NCI-H1092 (cell line): ENCODE measurements at regions not wholly inside any gene's neighbourhood (a gene's known extent, or its start where the extent isn't known, plus 50 kb on each side); places are given as distances from the start of the nearest gene placed in this dataset.

Experiments
- DNase-seq: peaks from one replicate; lab custom pipeline; 2025; lab: John Stamatoyannopoulos, UW

- DNase-seq: no peak
These were observed 217.4 kb upstream of the ATP11B start for GRCh38 chr3:182575941-182576340.

GRCh38 chr3:182583545-182583944 lies 209.8 kb upstream of the ATP11B start:
- no peak for DNase-seq

- DNase-seq: no peak
These were observed 207.7 kb upstream of the ATP11B start for GRCh38 chr3:182585532-182586150.

- DNase-seq: no peak
These were observed 200.6 kb upstream of the ATP11B start for GRCh38 chr3:182592747-182593146.

DNA sequence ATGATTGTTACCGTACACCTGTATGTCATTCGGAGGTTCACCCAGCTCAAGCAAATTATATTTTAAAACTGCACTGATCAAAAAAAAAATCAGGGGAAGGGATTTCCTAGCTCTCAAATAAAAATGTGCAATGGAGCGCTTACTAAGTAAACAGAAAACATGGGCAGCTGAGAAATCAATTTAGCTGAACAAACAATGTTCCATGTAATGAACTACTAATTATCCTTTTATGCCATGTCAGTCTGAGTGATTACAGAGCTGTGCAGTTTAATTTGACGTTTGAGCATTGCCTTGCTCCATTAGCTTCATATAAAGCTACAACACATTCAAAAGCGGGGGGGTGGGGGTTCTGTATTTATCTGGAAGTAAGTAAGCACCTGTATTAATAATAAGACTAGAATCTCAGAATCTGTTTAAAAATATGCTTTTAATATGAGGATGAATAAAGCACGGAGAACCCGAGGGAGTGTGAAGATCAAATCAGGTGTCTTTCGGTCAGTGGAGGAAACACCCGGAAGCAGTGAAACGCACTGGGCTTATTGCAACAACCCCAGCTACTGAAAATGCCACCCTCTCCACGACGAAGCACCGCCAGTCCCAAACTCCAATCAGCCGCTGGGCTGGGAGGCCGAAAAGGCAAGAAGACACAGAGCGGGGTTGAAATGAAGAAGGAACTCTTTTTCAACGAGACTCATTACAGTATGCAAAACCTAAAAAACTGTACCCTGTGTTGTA lies 196.5 kb upstream of the ATP11B start:
- peak; percentile 58 for DNase-seq

DNA sequence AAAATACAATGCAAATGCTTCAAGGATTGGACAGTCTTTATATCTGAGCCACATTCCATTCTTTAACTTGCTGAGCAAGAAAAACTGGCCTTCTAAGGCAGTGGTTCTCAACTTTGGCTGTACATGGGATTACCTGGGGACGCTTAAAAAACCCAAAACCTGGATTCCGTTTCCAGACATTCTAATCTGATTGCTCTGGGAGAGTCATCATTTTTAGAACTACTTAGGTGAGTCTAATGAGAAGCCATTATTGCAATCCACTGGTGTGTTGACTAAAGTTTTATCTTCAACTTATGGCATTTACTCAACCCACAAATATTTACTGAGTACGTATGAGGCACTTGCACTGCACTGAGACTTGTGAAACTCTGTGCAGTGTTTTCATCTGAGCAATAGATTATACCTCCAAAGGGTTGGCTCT lies 195.7 kb upstream of the ATP11B start:
- no peak for DNase-seq

DNA sequence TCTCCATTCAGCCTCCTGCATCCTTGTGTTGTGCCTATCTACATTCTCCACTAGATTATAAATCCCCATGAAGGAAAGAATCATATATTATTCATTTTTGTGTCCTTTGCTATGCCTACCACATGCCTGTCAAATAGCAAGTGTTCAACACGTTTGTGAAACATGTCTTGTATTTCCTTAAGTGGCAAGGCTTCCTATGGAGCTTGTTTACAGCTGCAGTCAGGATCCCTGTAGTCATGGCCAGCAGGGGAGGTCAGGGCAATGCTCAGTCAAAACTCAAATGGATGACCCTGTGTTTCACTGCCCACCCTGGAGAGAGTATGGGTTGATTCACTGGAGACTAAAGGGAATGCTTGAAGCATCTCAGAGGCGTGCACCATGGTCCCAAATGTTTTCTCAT lies 191.7 kb upstream of the ATP11B start:
- DNase-seq: no peak

- no peak for DNase-seq
These were observed 189.8 kb upstream of the ATP11B start for GRCh38 chr3:182603501-182603900.

GRCh38 chr3:182605882-182606611 lies 187.3 kb upstream of the ATP11B start:
- DNase-seq: no peak

GRCh38 chr3:182606905-182607504 lies 186.3 kb upstream of the ATP11B start:
- no peak for DNase-seq

GRCh38 chr3:182608832-182609231 lies 184.5 kb upstream of the ATP11B start:
- no peak for DNase-seq

- peak; percentile 29 for DNase-seq
These were observed 183.6 kb upstream of the ATP11B start for GRCh38 chr3:182609575-182610156.

- no peak for DNase-seq
These were observed 181.0 kb upstream of the ATP11B start for GRCh38 chr3:182612332-182612731.

DNA sequence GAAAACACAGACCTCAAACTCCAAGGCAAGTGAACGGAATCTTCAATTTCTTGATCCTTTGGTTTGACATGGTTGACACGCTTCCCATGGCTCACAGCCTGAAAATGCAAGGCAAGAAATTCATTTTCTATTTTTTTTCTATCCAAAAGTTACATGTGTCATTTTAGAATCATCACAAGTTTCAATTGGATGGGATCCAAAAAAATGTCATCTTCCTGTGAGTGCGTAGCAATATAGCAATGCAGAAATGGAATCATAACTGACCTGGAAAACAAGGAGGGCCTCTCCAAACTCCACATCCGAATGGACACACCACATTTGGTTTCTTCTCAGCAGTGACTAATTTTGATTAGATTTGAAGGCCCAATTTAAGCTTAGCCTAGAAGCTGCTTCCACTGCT lies 175.8 kb upstream of the ATP11B start:
- no peak for DNase-seq

DNA sequence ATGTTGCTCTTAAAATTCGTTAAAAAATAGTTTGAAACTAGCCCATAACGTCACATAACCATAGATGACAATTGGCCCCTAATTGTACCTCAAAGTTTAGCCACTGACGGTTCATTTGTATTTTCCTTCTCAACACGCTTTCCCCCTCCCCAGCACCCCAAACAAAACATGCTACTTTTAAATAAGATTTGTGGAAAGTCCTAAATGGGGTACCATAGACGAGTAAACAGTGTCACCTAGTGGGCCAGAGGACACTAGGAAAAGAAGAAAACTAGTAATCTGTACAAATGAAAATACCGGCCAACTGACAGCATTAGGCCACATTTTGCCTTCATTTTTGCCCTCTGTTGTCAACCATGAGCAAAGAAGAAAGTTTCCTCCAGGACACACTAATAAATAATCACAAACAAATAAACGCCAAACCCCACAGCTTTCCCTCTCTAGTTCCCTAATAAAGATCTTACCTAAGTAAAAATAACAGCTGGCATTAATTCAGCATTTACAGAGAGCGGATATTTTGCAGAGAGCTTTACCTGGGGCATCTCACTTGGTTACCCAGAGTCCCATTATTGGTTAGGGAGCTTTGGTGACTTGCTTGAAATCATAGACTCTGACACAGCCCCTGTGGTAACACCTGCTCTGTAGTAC lies 175.1 kb upstream of the ATP11B start:
- peak; percentile 41 for DNase-seq

- no peak for DNase-seq
These were observed 174.2 kb upstream of the ATP11B start for GRCh38 chr3:182618981-182619591.

DNA sequence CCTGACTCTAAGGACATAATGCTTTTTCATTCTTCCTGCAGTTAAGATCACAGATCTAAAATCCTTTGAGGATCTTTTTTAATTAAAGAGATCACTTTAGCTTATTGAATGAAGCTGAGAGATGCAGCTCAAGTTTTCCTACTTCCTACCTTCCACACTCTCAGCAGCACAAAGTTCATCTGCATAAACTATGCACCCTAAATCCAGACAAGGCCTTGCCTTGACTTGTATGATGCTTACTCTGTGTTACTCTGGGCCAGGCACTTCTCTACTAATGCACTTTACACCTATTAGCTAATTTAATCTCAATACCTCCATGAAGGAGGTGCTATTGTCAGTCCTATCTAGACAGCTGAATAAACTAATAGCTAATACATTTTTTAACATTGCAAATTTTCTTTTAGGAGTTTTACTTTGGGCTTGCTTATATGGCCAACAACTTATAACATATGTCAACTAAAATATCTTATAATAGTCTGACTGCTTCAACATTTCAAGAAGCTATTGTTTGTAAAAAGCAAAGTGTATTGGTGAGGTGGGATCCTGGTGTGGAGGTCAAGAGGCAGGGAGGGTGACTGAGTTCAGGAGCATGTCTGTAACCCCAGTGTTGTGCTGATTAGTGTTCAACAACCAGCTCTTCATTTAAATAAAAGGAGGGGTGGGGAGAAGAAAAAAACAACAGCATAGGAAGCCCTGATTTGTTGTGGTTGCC lies 172.4 kb upstream of the ATP11B start:
- DNase-seq: no peak

DNA sequence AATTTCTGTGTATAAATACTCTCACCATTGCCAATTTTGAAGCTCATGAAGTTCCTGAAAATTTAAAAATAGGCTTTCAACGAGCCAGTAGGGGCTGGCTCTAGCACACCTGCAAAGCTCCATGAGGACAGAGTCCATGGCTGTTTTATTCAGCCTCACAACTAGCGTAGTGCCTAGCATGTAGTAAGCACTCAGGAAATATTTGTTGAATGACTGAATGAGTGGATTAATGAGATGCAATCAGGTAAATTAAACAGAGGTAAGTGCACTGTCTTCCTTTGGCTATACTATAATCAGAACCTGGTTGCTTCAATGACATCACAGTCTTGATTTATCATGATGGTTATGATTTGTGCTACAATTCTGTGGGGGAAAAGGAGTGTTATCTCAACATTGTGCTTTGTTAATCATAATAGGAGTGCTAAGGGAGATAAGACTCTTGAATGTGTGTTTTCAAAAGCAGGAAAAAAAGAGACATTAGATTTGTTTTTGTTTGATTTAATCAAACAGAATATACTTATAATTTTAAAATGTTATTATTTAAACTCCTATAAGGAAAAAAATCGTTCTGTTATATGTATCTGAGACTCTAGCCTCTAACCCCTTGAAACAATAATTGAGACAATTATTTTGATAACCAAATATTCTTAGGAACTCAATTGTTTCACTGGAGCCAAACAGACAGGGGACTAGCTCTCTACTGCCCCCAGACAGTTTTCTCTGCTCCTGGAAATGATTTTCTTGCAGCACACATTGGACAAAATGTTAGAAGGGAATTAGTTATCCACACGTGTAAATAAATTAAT lies 171.7 kb upstream of the ATP11B start:
- DNase-seq: no peak

DNA sequence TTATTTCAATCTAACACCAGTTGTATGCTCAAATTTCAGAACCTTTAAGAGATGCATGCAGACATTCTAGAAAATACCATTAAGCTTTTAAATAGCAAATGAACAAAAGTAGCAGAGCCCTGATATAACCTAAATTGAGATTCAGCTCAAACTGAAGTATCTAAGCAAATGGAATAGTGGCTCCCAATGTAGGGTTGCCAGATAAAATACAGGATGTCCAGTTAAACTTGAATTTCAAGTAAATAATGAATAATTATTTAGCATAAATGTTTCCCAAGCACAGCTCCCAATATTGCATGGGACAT lies 171.1 kb upstream of the ATP11B start:
- no peak for DNase-seq
